Osteocyte (in vitro differentiated cells): ENCODE measurements at regions not wholly inside any gene's neighbourhood (a gene's known extent, or its start where the extent isn't known, plus 50 kb on each side); places are given as distances from the start of the nearest gene placed in this dataset.
"Not testable (repeated sequence)": the region's sequence is repeated elsewhere in the genome, so short reads cannot be mapped to it uniquely, and the experiment has no call there.

Source experiments
- DNase-seq: peaks from one replicate; pipeline ENCODE4 v3.0.0; 2021; ENCODE audit warnings: mixed read lengths; ENCODE audit not compliant: unreplicated experiment; ENCODE audit errors: extremely low spot score
- H3K27ac Mint-ChIP-seq: one replicate; pipeline ENCODE4 v1.8.0; 2021; ENCODE audit warnings: mild to moderate bottlenecking, mixed read lengths; ENCODE audit not compliant: unreplicated experiment
- H3K27me3 Mint-ChIP-seq: one replicate; pipeline ENCODE4 v1.8.0; 2021; ENCODE audit warnings: mixed read lengths; ENCODE audit not compliant: unreplicated experiment
- H3K36me3 Mint-ChIP-seq: one replicate; pipeline ENCODE4 v1.8.0; 2021; ENCODE audit warnings: mixed read lengths; ENCODE audit not compliant: unreplicated experiment
- H3K4me1 Mint-ChIP-seq: one replicate; pipeline ENCODE4 v1.8.0; 2021; ENCODE audit warnings: mixed read lengths; ENCODE audit not compliant: unreplicated experiment
- H3K4me3 Mint-ChIP-seq: one replicate; pipeline ENCODE4 v1.8.0; 2021; ENCODE audit warnings: mild to moderate bottlenecking, moderate library complexity, mixed read lengths; ENCODE audit not compliant: unreplicated experiment
- H3K9me3 Mint-ChIP-seq: one replicate; pipeline ENCODE4 v1.8.0; 2021; ENCODE audit warnings: mixed read lengths; ENCODE audit not compliant: unreplicated experiment
- CTCF ChIP-seq: fragments of 200-600 bp; sonication (generic); IDR thresholded peaks from 2 replicates; pipeline ENCODE4 v1.5.0; 2021; ENCODE audit warnings: antibody characterized with exemption, mild to moderate bottlenecking, moderate library complexity

GRCh38 chr5:18736051-18736398, 1101.8 kb downstream of the TAF11L14 start:
- H3K27me3 Mint-ChIP-seq = no peaks in the 10 kb centered on the region
- no peak overlapping the region for H3K4me3 Mint-ChIP-seq
- no peaks in the 10 kb centered on the region for H3K4me1 Mint-ChIP-seq
- no peak overlapping the region for H3K27ac Mint-ChIP-seq
- H3K9me3 Mint-ChIP-seq = no peaks in the 10 kb centered on the region
- H3K36me3 Mint-ChIP-seq = no peaks in the 10 kb centered on the region
- no peak for TF ChIP-seq CTCF
- no peak for DNase-seq

DNA sequence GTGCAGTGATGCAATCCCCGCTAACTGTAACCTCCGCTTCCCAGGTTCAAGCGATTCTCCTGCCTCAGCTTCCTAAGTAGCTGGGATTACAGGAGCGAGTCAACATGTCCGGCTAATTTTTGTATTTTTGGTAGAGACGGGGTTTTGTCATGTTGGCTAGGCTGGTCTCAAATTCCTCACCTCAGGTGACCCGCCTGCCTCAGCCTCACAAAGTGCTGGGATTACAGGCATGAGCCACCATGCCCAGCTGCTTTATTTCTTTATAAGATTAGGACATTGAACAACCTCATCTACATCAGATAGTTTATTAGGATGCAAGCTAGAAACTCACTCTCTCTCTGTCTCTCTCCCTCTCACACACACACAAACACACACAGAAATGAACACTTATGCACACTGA, 1102.5 kb downstream of the TAF11L14 start:
- H3K4me1 Mint-ChIP-seq, H3K36me3 Mint-ChIP-seq, H3K4me3 Mint-ChIP-seq, DNase-seq, H3K27ac Mint-ChIP-seq, H3K9me3 Mint-ChIP-seq, H3K27me3 Mint-ChIP-seq: not testable (repeated sequence)

GRCh38 chr5:18740301-18740700, 1106.0 kb downstream of the TAF11L14 start:
- Mint-ChIP-seq H3K36me3 (no peaks in the 10 kb centered on the region), H3K27ac (no peak overlapping the region), H3K4me1 (no peaks in the 10 kb centered on the region), H3K4me3 (no peak overlapping the region), H3K27me3 (no peaks in the 10 kb centered on the region), H3K9me3 (peaks cover 6% of the 10 kb centered on the region)
- no peak for TF ChIP-seq CTCF
- DNase-seq = no peak

DNA sequence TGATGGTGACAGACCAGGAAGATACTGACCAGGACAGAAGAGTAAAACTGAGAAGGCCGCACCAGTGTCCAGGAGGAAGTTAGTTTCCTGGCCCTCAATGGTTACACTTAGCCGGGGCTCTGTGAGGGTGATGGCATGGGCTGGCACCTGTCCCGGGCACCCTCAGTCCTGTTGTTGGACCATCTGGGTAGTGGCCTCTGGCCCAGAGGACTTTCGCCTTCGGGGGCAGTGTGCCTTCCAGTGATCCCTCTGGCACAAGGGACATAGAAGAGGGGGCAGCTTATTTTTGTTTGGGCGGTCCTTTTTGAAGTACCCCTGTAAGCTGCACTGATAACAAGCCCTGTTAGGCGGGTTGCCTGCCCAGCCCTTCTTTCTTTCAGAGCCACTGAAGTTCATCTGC, 1108.6 kb downstream of the TAF11L14 start:
- peaks cover 13% of the 10 kb centered on the region for H3K9me3 Mint-ChIP-seq
- H3K27me3 Mint-ChIP-seq = no peaks in the 10 kb centered on the region

GRCh38 chr5:18744441-18744840, 1110.2 kb downstream of the TAF11L14 start:
- no peak for DNase-seq
- H3K27me3 Mint-ChIP-seq = no peaks in the 10 kb centered on the region
- H3K9me3 Mint-ChIP-seq = peaks cover 15% of the 10 kb centered on the region
- H3K4me1 Mint-ChIP-seq = no peaks in the 10 kb centered on the region
- no peak for TF ChIP-seq CTCF
- H3K36me3 Mint-ChIP-seq = no peaks in the 10 kb centered on the region
- H3K4me3 Mint-ChIP-seq = no peak overlapping the region
- H3K27ac Mint-ChIP-seq = no peak overlapping the region

More for the DNA sequence above, 1108.6 kb downstream of the TAF11L14 start:
- Mint-ChIP-seq H3K4me1 (no peaks in the 10 kb centered on the region), H3K4me3 (no peak overlapping the region), H3K36me3 (no peaks in the 10 kb centered on the region), H3K27ac (no peak overlapping the region)
- no peak for DNase-seq
- no peak for TF ChIP-seq CTCF
